GM12878 (cell line): ENCODE measurements at regions not wholly inside any gene's neighbourhood (a gene's known extent, or its start where the extent isn't known, plus 50 kb on each side); places are given as distances from the start of the nearest gene placed in this dataset.

ENCODE experiments used
- ATAC-seq: fragments of 200-7000 bp; cut with Tn5 transposase; 3 replicates; pipeline ENCODE4 v1.9.1; 2020; ENCODE audit warnings: mild to moderate bottlenecking, moderate library complexity
- BruUV-seq: library from RNA; stranded (reverse); fragments of 400-500 nt; replicated peaks from 2 replicates; lab custom pipeline; 2021; lab: Mats Ljungman, UMichigan
- CTCF ChIA-PET: fragments of 300-600 bp; sonication (Branson Sonifier 250); formaldehyde crosslinking; extraction: SDS; loops from one replicate; lab custom pipeline; 2021; ENCODE audit warnings: inconsistent platforms; lab: Yijun Ruan, JAX
- POLR2A ChIA-PET: fragments of 350-600 bp; formaldehyde crosslinking; extraction: SDS; loops from one replicate; lab custom pipeline; 2021; ENCODE audit warnings: inconsistent platforms; lab: Charles Lee
- RAD21 ChIA-PET: fragments of 300-600 bp; sonication (Branson Sonifier 250); formaldehyde crosslinking; loops from one replicate; lab custom pipeline; 2023; ENCODE audit warnings: antibody characterized with exemption; ENCODE audit not compliant: unreplicated experiment; lab: Charles Lee
- SMC1A ChIA-PET: fragments of 300-600 bp; sonication (Branson Sonifier 250); formaldehyde crosslinking; loops from one replicate; lab custom pipeline; 2023; ENCODE audit not compliant: unreplicated experiment, uncharacterized antibody; lab: Charles Lee
- DNase-seq: peaks from one replicate; pipeline ENCODE4 v3.0.0-alpha.2; 2011; ENCODE audit warnings: low read depth, low spot score
- FAIRE-seq: peaks from 3 replicates; lab custom pipeline; 2011; peaks lifted over from hg19 to GRCh38; lab: Jason Lieb, UNC
- H2AFZ ChIP-seq: 2 replicates; pipeline ENCODE4 v1.6.0; 2011; ENCODE audit warnings: low read depth, low read length, control low read depth; ENCODE audit not compliant: control insufficient read depth
- H3K27ac ChIP-seq: 2 replicates; pipeline ENCODE4 v1.5.1; 2011; ENCODE audit warnings: control low read depth; ENCODE audit not compliant: control insufficient read depth, insufficient read depth
- H3K27me3 ChIP-seq, 2 experiments: replicated peaks in 1 of 2; 2 replicates each; pipeline versions ENCODE4 v1.6.0 to v1.6.1; 2011; ENCODE audit warnings: low read length in 1 of 2; ENCODE audit not compliant: control insufficient read depth in 2 of 2, insufficient read depth in 2 of 2
- H3K36me3 ChIP-seq, 2 experiments: 2 replicates each; pipeline ENCODE4 v1.5.1; 2011; ENCODE audit warnings: low read length in 1 of 2; ENCODE audit not compliant: control insufficient read depth in 2 of 2, insufficient read depth in 2 of 2
- H3K4me1 ChIP-seq: 2 replicates; pipeline ENCODE4 v1.6.1; 2011; ENCODE audit warnings: mild to moderate bottlenecking, low read length, moderate library complexity, mixed read lengths; ENCODE audit not compliant: control insufficient read depth, insufficient read depth
- H3K4me2 ChIP-seq: 2 replicates; pipeline ENCODE4 v1.6.0; 2011; ENCODE audit warnings: control low read depth; ENCODE audit not compliant: control insufficient read depth, insufficient read depth
- H3K4me3 ChIP-seq: fragments of 200-600 bp; sonication (generic); 2 replicates; pipeline ENCODE4 v1.5.1; 2016
- H3K79me2 ChIP-seq: 2 replicates; pipeline ENCODE4 v1.6.0; 2011; ENCODE audit warnings: low read length; ENCODE audit not compliant: control insufficient read depth, insufficient read depth
- H3K9ac ChIP-seq: 2 replicates; pipeline ENCODE4 v1.8.0; 2011; ENCODE audit warnings: low read length, control low read depth, mixed read lengths; ENCODE audit not compliant: control insufficient read depth, insufficient read depth
- H3K9me3 ChIP-seq: replicated peaks from 3 replicates; pipeline ENCODE4 v1.5.1; 2011; ENCODE audit warnings: mild to moderate bottlenecking, low read length; ENCODE audit not compliant: control insufficient read depth, insufficient read depth
- H4K20me1 ChIP-seq: 2 replicates; pipeline ENCODE4 v1.6.0; 2011; ENCODE audit not compliant: control insufficient read depth, insufficient read depth
- BMI1 ChIP-seq: fragments of 450-650 bp; IDR thresholded peaks from 2 replicates; pipeline ENCODE4 v1.6.1; 2016; ENCODE audit warnings: mild to moderate bottlenecking, moderate library complexity, borderline replicate concordance
- E4F1 ChIP-seq: fragments of 450-650 bp; IDR thresholded peaks from 2 replicates; pipeline ENCODE4 v1.6.1; 2018; ENCODE audit warnings: borderline replicate concordance, mild to moderate bottlenecking; ENCODE audit not compliant: partially characterized antibody
- ETV6 ChIP-seq, 2 experiments: fragments of 450-650 bp in 1 of 2; IDR thresholded peaks in 1 of 2; conservative IDR thresholded peaks in 1 of 2; 2 replicates each; pipeline ENCODE4 v1.6.1; 2014; ENCODE audit warnings: antibody characterized with exemption in 1 of 2, borderline replicate concordance in 1 of 2, low read depth in 1 of 2, mild to moderate bottlenecking in 1 of 2, moderate library complexity in 1 of 2
- IRF3 ChIP-seq: fragments of 450-650 bp; IDR thresholded peaks from 2 replicates; pipeline ENCODE4 v1.6.1; 2014; ENCODE audit warnings: mild to moderate bottlenecking
- MTA2 ChIP-seq: fragments of 450-650 bp; IDR thresholded peaks from 2 replicates; pipeline ENCODE4 v1.6.1; 2016; ENCODE audit warnings: low read depth, mild to moderate bottlenecking, moderate library complexity
- NBN ChIP-seq: fragments of 450-650 bp; IDR thresholded peaks from 2 replicates; pipeline ENCODE4 v1.6.1; 2016
- NFYA ChIP-seq: IDR thresholded peaks from 2 replicates; pipeline ENCODE4 v1.6.1; 2011; ENCODE audit warnings: low read depth, mild to moderate bottlenecking, low read length, improper control_type of control experiment, borderline replicate concordance
- PML ChIP-seq: IDR thresholded peaks from 2 replicates; pipeline ENCODE4 v1.6.1; 2012; ENCODE audit warnings: low read length, inconsistent platforms
- RELB ChIP-seq: fragments of 450-650 bp; IDR thresholded peaks from 2 replicates; pipeline ENCODE4 v1.6.1; 2017; ENCODE audit warnings: low read depth, mild to moderate bottlenecking, moderate library complexity
- YBX1 ChIP-seq: fragments of 450-650 bp; IDR thresholded peaks from 2 replicates; pipeline ENCODE4 v1.6.1; 2016; ENCODE audit warnings: antibody characterized with exemption
- WGBS: methylation state at CpG from one replicate; pipeline ENCODE4 v1.1.6; 2016; ENCODE audit warnings: low lambda C conversion rate; ENCODE audit not compliant: insufficient replicate concordance, insufficient coverage; ENCODE audit errors: missing lambda C conversion rate; 5-methylcytosine and 5-hydroxymethylcytosine counted together
- in situ Hi-C: fragments of 300-500 bp; cut with MboI; formaldehyde crosslinking; loops from 9 replicates; pipeline ENCODE4 v1.14.3; 2018; ENCODE audit warnings: mixed read lengths
- intact Hi-C: fragments of 100-400 bp; cut with micrococcal nuclease; formaldehyde crosslinking; loops from one replicate; pipeline ENCODE4 v1.14.2; 2022; ENCODE audit not compliant: unreplicated experiment
- TF ChIP-seq, protein P1 (sequence below): fragments of 450-650 bp; IDR thresholded peaks from 2 replicates; pipeline ENCODE4 v1.6.1; 2016; ENCODE audit warnings: mild to moderate bottlenecking
- TF ChIP-seq, protein P2 (sequence below): fragments of 450-650 bp; IDR thresholded peaks from 2 replicates; pipeline ENCODE4 v1.6.1; 2017; ENCODE audit warnings: antibody characterized with exemption, mild to moderate bottlenecking, moderate library complexity
- TF ChIP-seq, protein P3 (sequence below): IDR thresholded peaks from 2 replicates; pipeline ENCODE4 v1.6.1; 2012; ENCODE audit warnings: low read depth, low read length, improper control_type of control experiment

DNA sequence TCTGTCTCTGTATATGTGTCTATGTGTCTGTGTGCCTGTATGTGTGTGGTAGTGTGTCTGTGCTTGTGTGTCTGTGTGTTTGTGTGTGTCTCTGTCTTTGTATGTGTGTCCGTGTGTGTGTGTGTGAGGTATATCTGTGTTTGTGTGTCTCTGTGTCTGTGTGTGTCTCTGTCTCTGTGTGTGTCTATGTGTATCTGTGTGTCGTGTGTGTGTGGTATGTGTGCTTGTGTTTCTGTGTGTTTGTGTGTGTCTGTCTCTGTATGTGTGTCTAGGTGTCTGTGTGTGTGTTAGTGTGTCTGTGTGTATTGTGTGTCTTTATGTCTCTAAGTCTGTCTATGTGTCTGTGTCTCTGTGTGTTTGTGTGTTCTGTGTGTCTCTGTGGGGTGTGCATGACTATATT lies 158.6 kb downstream of the TMEM121 start:
- H3K4me1 ChIP-seq: peaks cover 55% of the 10 kb centered on the region
- ChIA-PET CTCF (no interaction called here), POLR2A (no interaction called here), SMC1A (no interaction called here), RAD21 (no interaction called here)
- no peaks in the 10 kb centered on the region for H3K9me3 ChIP-seq
- no peaks in the 10 kb centered on the region for H3K36me3 ChIP-seq
- 0 out of 2 replicates have a peak overlapping the region, but pooled peaks have one; percentile 11 for H3K4me2 ChIP-seq
- 35% methylated on average over 2 of the region's 2 CpGs for WGBS
- in situ Hi-C loops: no loop called here
- H3K9ac ChIP-seq: peak overlapping the region; percentile 24
- TSS peak; percentile 87 for BruUV-seq
- no peak for DNase-seq
- ATAC-seq: no peak
- no peak overlapping the region for H2AFZ ChIP-seq
- H3K4me3 ChIP-seq: no peak overlapping the region
- H4K20me1 ChIP-seq: no peaks in the 10 kb centered on the region
- peak overlapping the region; percentile 91 for H3K27ac ChIP-seq
- intact Hi-C loops: loop anchor here (5.0 kb wide), 1 partner anchor 118 kb away; no protein-coding TSS in a partner anchor
- no peaks in the 10 kb centered on the region for H3K27me3 ChIP-seq
- FAIRE-seq: no peak
- H3K79me2 ChIP-seq: peaks cover 21% of the 10 kb centered on the region
- TF ChIP-seq ETV6 (conservative IDR thresholded peaks at IDR 0.05 in 1 of 2, IDR thresholded peaks at IDR 0.05 in 1 of 2; ENCODE audit: borderline replicate concordance in 1 of 2, low read depth in 1 of 2): no peak
- TF ChIP-seq BMI1: peak; percentile 24; the same call in 1 of the 2 replicates
- TF ChIP-seq PML: no peak
- TF ChIP-seq NFYA: no peak
- peak; percentile 7 for TF ChIP-seq E4F1
- TF ChIP-seq, protein P1, sequence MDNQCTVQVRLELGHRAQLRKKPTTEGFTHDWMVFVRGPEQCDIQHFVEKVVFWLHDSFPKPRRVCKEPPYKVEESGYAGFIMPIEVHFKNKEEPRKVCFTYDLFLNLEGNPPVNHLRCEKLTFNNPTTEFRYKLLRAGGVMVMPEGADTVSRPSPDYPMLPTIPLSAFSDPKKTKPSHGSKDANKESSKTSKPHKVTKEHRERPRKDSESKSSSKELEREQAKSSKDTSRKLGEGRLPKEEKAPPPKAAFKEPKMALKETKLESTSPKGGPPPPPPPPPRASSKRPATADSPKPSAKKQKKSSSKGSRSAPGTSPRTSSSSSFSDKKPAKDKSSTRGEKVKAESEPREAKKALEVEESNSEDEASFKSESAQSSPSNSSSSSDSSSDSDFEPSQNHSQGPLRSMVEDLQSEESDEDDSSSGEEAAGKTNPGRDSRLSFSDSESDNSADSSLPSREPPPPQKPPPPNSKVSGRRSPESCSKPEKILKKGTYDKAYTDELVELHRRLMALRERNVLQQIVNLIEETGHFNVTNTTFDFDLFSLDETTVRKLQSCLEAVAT: peak; percentile 90
- TF ChIP-seq RELB: peak; percentile 79; the same call in 1 of the 2 replicates
- no peak for TF ChIP-seq IRF3
- peak; percentile 97 for TF ChIP-seq NBN
- 0 out of 2 replicates have a peak, but pooled peaks have one; percentile 38 for TF ChIP-seq MTA2
- TF ChIP-seq, protein P2, sequence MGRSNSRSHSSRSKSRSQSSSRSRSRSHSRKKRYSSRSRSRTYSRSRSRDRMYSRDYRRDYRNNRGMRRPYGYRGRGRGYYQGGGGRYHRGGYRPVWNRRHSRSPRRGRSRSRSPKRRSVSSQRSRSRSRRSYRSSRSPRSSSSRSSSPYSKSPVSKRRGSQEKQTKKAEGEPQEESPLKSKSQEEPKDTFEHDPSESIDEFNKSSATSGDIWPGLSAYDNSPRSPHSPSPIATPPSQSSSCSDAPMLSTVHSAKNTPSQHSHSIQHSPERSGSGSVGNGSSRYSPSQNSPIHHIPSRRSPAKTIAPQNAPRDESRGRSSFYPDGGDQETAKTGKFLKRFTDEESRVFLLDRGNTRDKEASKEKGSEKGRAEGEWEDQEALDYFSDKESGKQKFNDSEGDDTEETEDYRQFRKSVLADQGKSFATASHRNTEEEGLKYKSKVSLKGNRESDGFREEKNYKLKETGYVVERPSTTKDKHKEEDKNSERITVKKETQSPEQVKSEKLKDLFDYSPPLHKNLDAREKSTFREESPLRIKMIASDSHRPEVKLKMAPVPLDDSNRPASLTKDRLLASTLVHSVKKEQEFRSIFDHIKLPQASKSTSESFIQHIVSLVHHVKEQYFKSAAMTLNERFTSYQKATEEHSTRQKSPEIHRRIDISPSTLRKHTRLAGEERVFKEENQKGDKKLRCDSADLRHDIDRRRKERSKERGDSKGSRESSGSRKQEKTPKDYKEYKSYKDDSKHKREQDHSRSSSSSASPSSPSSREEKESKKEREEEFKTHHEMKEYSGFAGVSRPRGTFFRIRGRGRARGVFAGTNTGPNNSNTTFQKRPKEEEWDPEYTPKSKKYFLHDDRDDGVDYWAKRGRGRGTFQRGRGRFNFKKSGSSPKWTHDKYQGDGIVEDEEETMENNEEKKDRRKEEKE: no peak
- TF ChIP-seq, protein P3, sequence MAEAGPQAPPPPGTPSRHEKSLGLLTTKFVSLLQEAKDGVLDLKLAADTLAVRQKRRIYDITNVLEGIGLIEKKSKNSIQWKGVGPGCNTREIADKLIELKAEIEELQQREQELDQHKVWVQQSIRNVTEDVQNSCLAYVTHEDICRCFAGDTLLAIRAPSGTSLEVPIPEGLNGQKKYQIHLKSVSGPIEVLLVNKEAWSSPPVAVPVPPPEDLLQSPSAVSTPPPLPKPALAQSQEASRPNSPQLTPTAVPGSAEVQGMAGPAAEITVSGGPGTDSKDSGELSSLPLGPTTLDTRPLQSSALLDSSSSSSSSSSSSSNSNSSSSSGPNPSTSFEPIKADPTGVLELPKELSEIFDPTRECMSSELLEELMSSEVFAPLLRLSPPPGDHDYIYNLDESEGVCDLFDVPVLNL: no peak
- 0 out of 2 replicates have a peak, but pooled peaks have one; percentile 32 for TF ChIP-seq YBX1
